Non-pigmented ciliary epithelial cell (primary cell): ENCODE measurements at regions not wholly inside any gene's neighbourhood (a gene's known extent, or its start where the extent isn't known, plus 50 kb on each side); places are given as distances from the start of the nearest gene placed in this dataset.

Experiments
- DNase-seq: peaks from one replicate; pipeline ENCODE4 v3.0.0-alpha.2; 2010; ENCODE audit warnings: low read depth

- no peak for DNase-seq
Observed at GRCh38 chr2:19434413-19434812, 76.0 kb upstream of the OSR1 start.

DNA sequence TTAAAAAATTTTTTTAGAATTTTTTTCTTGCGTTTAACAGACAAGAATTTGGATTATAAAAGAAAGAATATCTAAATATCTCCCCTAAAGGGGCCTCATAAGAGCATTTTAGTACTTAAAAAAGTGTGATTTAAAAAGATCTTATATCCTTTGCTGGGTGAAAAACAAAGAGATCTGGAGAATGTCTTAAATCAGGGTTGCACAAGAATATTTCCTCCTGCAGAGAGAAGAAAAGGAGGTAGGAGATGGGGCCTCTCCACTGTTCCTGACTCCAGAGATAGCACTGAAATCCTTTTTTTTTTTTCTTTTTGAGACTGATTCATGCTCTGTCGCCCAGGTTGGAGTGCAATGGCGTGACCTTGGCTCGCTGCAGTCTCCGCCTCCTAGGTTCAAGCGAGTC, 68.5 kb upstream of the OSR1 start:
- no peak for DNase-seq

- DNase-seq = no peak
Observed at GRCh38 chr2:19426144-19426543, 67.7 kb upstream of the OSR1 start.

DNA sequence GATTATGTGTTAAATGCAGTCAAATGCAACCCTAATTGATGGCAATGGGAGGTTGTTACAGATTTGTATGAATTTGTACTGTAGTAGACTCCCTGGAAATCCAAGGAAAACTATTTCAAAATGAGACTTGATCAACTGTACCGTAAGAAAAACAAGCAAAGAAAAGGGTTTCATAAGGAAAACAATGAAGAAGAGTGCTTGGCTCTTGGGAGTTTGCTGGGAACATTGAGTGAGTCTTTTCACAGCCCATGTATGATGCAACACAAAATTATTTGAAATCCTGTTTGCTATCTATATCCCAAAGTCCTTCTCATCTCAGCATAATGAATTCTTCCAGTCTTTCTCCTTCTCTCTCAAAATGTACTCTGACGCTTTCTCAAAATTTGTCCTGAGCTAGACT, 67.0 kb upstream of the OSR1 start:
- no peak for DNase-seq

GRCh38 chr2:19419211-19419880, 60.9 kb upstream of the OSR1 start:
- DNase-seq = no peak

DNA sequence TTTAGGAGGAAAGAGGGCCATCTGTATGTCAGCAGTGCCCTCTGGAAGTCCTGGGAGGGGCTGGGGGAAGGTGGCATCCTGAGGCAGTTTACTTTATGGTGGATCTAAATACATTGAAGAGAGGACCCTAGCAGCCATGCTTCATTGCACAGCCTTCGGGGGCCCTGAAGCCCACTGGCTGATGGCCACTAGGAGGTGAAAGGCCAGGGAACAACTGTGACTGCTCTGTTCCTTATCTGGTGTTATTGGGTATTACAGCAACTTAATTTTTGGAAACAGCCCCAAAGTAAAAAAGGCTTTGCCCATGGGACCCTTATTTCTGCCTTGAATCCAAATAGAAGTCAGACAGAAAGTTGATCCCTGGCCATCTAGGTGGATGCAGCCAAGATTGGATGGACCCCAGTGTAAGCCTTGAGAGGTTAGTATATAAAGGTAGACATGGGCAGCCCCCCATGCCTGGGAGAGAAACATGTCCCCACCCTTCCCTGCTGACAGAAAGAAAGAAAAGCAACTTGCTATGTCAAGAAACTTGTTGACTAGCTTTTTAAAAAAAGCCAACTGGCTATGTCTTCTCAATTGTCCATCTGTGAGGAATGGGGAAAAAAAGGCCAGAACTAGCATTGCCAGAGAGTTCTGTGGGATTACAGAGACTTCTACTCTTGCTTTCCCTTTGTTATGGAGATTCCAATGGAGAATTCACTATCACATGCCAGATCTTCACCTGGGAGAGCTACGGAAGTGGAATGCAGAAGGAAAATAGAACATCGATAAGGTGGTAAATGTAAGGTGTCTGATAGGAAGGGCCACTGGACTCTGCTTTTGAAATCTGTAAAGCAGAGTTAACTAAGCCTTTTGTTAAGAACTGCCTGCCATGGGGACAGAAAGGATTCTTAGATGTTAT, 58.6 kb upstream of the OSR1 start:
- DNase-seq = no peak

DNA sequence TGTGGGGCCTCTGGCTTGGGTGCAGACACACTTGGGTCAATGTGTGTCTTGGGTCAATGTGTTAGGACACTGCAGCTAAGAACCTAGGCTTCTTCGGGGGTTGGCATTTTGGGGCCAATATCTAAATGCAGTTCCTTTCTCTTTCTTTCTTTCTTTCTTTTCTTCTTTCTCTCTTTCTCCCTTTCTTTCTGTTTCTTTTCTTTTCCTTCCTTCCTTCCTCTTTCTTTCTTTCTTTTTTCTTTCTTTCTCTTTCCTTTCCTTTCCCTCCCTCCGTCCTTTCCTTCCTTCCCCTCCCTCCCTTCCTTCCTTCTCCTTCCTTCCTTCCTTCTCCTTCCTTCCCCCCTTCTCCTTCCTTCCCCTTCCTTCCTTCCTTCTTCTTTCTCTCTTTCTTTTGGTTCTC, 57.7 kb upstream of the OSR1 start:
- DNase-seq = no peak

- no peak for DNase-seq
Observed at GRCh38 chr2:19409046-19409445, 50.6 kb upstream of the OSR1 start.

- DNase-seq = no peak
Observed at GRCh38 chr2:19408592-19408991, 50.2 kb upstream of the OSR1 start.
